Esophagus mucosa (tissue), 1 donor: ENCODE measurements at regions not wholly inside any gene's neighbourhood (a gene's known extent, or its start where the extent isn't known, plus 50 kb on each side); places are given as distances from the start of the nearest gene placed in this dataset.
"Not testable (repeated sequence)": the region's sequence is repeated elsewhere in the genome, so short reads cannot be mapped to it uniquely, and the experiment has no call there.

Experiments
- ATAC-seq: fragments of 200-7000 bp; cut with Tn5 transposase; one replicate; pipeline ENCODE4 v1.9.1; 2020
- donor health status: DM: yes; HTN: yes; CAD: no.

GRCh38 chr2:234406085-234406484, 90.8 kb downstream of the ARL4C start:
- ATAC-seq: no peak

GRCh38 chr2:234405462-234405861, 91.4 kb downstream of the ARL4C start:
- ATAC-seq: peak; percentile 65

- ATAC-seq: no peak
Observed at GRCh38 chr2:234404957-234405356, 91.9 kb downstream of the ARL4C start.

- no peak for ATAC-seq
Observed at GRCh38 chr2:234403751-234404150, 93.1 kb downstream of the ARL4C start.

- ATAC-seq: peak; percentile 23
Observed at GRCh38 chr2:234403074-234403473, 93.8 kb downstream of the ARL4C start.

GRCh38 chr2:234401426-234401825, 95.5 kb downstream of the ARL4C start:
- ATAC-seq: no peak

- no peak for ATAC-seq
Observed at GRCh38 chr2:234399451-234400246, 97.2 kb downstream of the ARL4C start.

GRCh38 chr2:234398531-234398930, 98.3 kb downstream of the ARL4C start:
- ATAC-seq: no peak

GRCh38 chr2:234395891-234396420, 100.9 kb downstream of the ARL4C start:
- ATAC-seq: no peak

- ATAC-seq: no peak
Observed at GRCh38 chr2:234394450-234394849, 102.4 kb downstream of the ARL4C start.

- no peak for ATAC-seq
Observed at GRCh38 chr2:234393354-234393753, 103.5 kb downstream of the ARL4C start.

GRCh38 chr2:234392041-234392615, 104.8 kb downstream of the ARL4C start:
- no peak for ATAC-seq

GRCh38 chr2:234391625-234392024, 105.3 kb downstream of the ARL4C start:
- no peak for ATAC-seq

- not testable (repeated sequence) for ATAC-seq
Observed at GRCh38 chr2:234389661-234390060, 107.2 kb downstream of the ARL4C start.

- no peak for ATAC-seq
Observed at GRCh38 chr2:234388591-234388990, 108.3 kb downstream of the ARL4C start.

- ATAC-seq: no peak
Observed at GRCh38 chr2:234386971-234387370, 109.9 kb downstream of the ARL4C start.

GRCh38 chr2:234382131-234382530, 114.8 kb downstream of the ARL4C start:
- ATAC-seq: no peak

GRCh38 chr2:234378958-234379357, 117.9 kb downstream of the ARL4C start:
- ATAC-seq: not testable (repeated sequence)

- no peak for ATAC-seq
Observed at GRCh38 chr2:234378440-234378839, 118.4 kb downstream of the ARL4C start.

GRCh38 chr2:234377761-234378391, 119.0 kb downstream of the ARL4C start:
- no peak for ATAC-seq

GRCh38 chr2:234376229-234376628, 120.7 kb downstream of the ARL4C start:
- no peak for ATAC-seq

GRCh38 chr2:234375176-234375880, 121.6 kb downstream of the ARL4C start:
- ATAC-seq: no peak

- ATAC-seq: no peak
Observed at GRCh38 chr2:234374736-234375135, 122.1 kb downstream of the ARL4C start.
